K562 (cell line): ENCODE measurements at regions not wholly inside any gene's neighbourhood (a gene's known extent, or its start where the extent isn't known, plus 50 kb on each side); places are given as distances from the start of the nearest gene placed in this dataset.

Experiments used
- ATAC-seq: fragments of 200-7000 bp; cut with Tn5 transposase; 3 replicates; pipeline ENCODE4 v1.9.1; 2020; ENCODE audit warnings: moderate library complexity
- BruUV-seq: library from RNA; stranded (reverse); fragments of 400-500 nt; replicated peaks from 2 replicates; lab custom pipeline; 2021; lab: Mats Ljungman, UMichigan
- CTCF ChIA-PET: fragments of 300-600 bp; formaldehyde crosslinking; extraction: SDS; loops from one replicate; lab custom pipeline; 2021; ENCODE audit warnings: low intra/inter-chr PET ratio; lab: Yijun Ruan, JAX
- POLR2A ChIA-PET: fragments of 300-600, 350-650 bp; sonication (Branson Sonifier 250); formaldehyde crosslinking; extraction: SDS; loops from one replicate; lab custom pipeline; 2021; ENCODE audit warnings: antibody characterized with exemption, inconsistent platforms; lab: Yijun Ruan, JAX
- DNase-seq, 4 experiments: peaks; one replicate each; pipeline versions ENCODE4 v3.0.0 to v3.0.0-alpha.2; 2011 to 2018; ENCODE audit warnings: low spot score in 3 of 4, mixed read lengths in 3 of 4; ENCODE audit errors: extremely low read depth in 1 of 4
- FAIRE-seq: peaks from 2 replicates; lab custom pipeline; 2011; peaks lifted over from hg19 to GRCh38; lab: Jason Lieb, UNC
- H2AFZ ChIP-seq: 2 replicates; pipeline ENCODE4 v1.6.0; 2011; ENCODE audit warnings: low read depth, low read length, control low read depth, inconsistent platforms
- H3K27ac ChIP-seq: fragments of 200-600 bp; 3 replicates; pipeline ENCODE4 v1.8.0; 2011; ENCODE audit warnings: low read depth, mild to moderate bottlenecking, control low read depth, inconsistent platforms, low read length, moderate library complexity, mixed read lengths; ENCODE audit errors: extremely low read depth
- H3K27me3 ChIP-seq, 2 experiments: fragments of 300-600 bp in 1 of 2; 2 replicates in 1 of 2; 3 replicates in 1 of 2; pipeline versions ENCODE4 v1.6.0 to v1.8.0; 2011; ENCODE audit warnings: inconsistent platforms in 2 of 2, low read length in 2 of 2, mild to moderate bottlenecking in 1 of 2, mixed read lengths in 1 of 2, moderate library complexity in 1 of 2; ENCODE audit not compliant: control insufficient read depth in 2 of 2, insufficient read depth in 2 of 2
- H3K36me3 ChIP-seq: fragments of 300-600 bp; 3 replicates; pipeline ENCODE4 v1.8.0; 2011; ENCODE audit warnings: mild to moderate bottlenecking, low read length, inconsistent platforms; ENCODE audit not compliant: control insufficient read depth, insufficient read depth
- H3K4me1 ChIP-seq, 2 experiments: fragments of 200-600 bp in 1 of 2; replicated peaks in 1 of 2; 2 replicates in 1 of 2; 3 replicates in 1 of 2; pipeline versions ENCODE4 v1.5.1 to v1.8.0; 2011; ENCODE audit warnings: inconsistent platforms in 2 of 2, low read length in 2 of 2, mild to moderate bottlenecking in 1 of 2, mixed read lengths in 1 of 2, moderate library complexity in 1 of 2; ENCODE audit not compliant: control insufficient read depth in 2 of 2, insufficient read depth in 2 of 2
- H3K4me2 ChIP-seq: 2 replicates; pipeline ENCODE4 v1.6.1; 2011; ENCODE audit warnings: low read length, control low read depth, inconsistent platforms, mixed read lengths; ENCODE audit not compliant: insufficient read depth
- H3K4me3 ChIP-seq: fragments of 200-600 bp; sonication (generic), shearing (Covaris generic); 2 replicates; pipeline ENCODE4 v1.5.1; 2016; ENCODE audit warnings: control low read depth, inconsistent platforms
- H3K79me2 ChIP-seq: fragments of 200-600 bp; 3 replicates; pipeline ENCODE4 v1.8.0; 2011; ENCODE audit warnings: low read length, inconsistent platforms; ENCODE audit not compliant: control insufficient read depth, insufficient read depth
- H3K9ac ChIP-seq, 2 experiments: 2 replicates each; pipeline versions ENCODE4 v1.6.0 to v1.6.1; 2011; ENCODE audit warnings: low read depth in 2 of 2, low read length in 2 of 2, control low read depth in 1 of 2, inconsistent platforms in 1 of 2, mild to moderate bottlenecking in 1 of 2, mixed read lengths in 1 of 2; ENCODE audit not compliant: insufficient read depth in 1 of 2
- H3K9me1 ChIP-seq: one replicate; pipeline ENCODE4 v1.6.0; 2011; ENCODE audit warnings: inconsistent platforms, mild to moderate bottlenecking, low read length, moderate library complexity; ENCODE audit not compliant: control insufficient read depth, insufficient read depth
- H3K9me3 ChIP-seq: replicated peaks from 2 replicates; pipeline ENCODE4 v1.5.1; 2011; ENCODE audit warnings: low read depth, low read length, inconsistent platforms; ENCODE audit not compliant: control insufficient read depth, insufficient read depth
- H4K20me1 ChIP-seq: replicated peaks from 2 replicates; pipeline ENCODE4 v1.6.1; 2011; ENCODE audit warnings: low read length, inconsistent platforms, mixed read lengths; ENCODE audit not compliant: control insufficient read depth, insufficient read depth
- AFF1 ChIP-seq, 2 experiments: fragments of 450-650 bp; IDR thresholded peaks; 2 replicates each; pipeline ENCODE4 v1.6.1; 2018; ENCODE audit warnings: mild to moderate bottlenecking in 2 of 2, low read depth in 1 of 2; ENCODE audit not compliant: partially characterized antibody in 2 of 2
- CEBPG ChIP-seq, 3 experiments: fragments of 200-800 bp in 1 of 3; sonication (Bioruptor generic) in 1 of 3; sonication (generic) in 1 of 3; formaldehyde crosslinking in 1 of 3; IDR thresholded peaks in 2 of 3; conservative IDR thresholded peaks in 1 of 3; 2 replicates each; pipeline versions ENCODE4 v1.6.1 to v1.8.0; 2016 to 2022; ENCODE audit warnings: missing compliant biosample characterization in 2 of 3, missing genetic modification characterization in 2 of 3, mild to moderate bottlenecking in 1 of 3, missing genetic modification reagents in 1 of 3
- ETS1 ChIP-seq: conservative IDR thresholded peaks from 2 replicates; pipeline ENCODE4 v1.6.1; 2011; ENCODE audit warnings: low read depth, mild to moderate bottlenecking, low read length; ENCODE audit not compliant: control insufficient read depth
- ZNF124 ChIP-seq: sonication (generic); formaldehyde crosslinking; IDR thresholded peaks from 2 replicates; pipeline ENCODE4 v1.8.1; 2022; ENCODE audit warnings: missing genetic modification reagents
- ZNF318 ChIP-seq, 2 experiments: fragments of 450-650 bp; IDR thresholded peaks; 2 replicates each; pipeline ENCODE4 v1.6.1; 2016; ENCODE audit warnings: mild to moderate bottlenecking in 2 of 2, borderline replicate concordance in 1 of 2, low read depth in 1 of 2, moderate library complexity in 1 of 2
- WGBS: fragments of 100-300 bp; shearing (Covaris generic); methylation state at CpG from one replicate; pipeline ENCODE4 v1.1.6; 2016; ENCODE audit warnings: low coverage, mixed read lengths; ENCODE audit not compliant: insufficient coverage; ENCODE audit errors: missing lambda C conversion rate; 5-methylcytosine and 5-hydroxymethylcytosine counted together
- in situ Hi-C: fragments of 300-500 bp; cut with MboI; formaldehyde crosslinking; loops from 4 replicates; pipeline ENCODE4 v1.15.0; 2018; ENCODE audit warnings: inconsistent platforms, mixed read lengths
- intact Hi-C: fragments of 100-400 bp; cut with micrococcal nuclease; formaldehyde crosslinking; loops from 2 replicates; pipeline ENCODE4 v1.14.2; 2022

GRCh38 chr3:177512945-177513814 lies 315.9 kb upstream of the TBL1XR1 start:
- Histone ChIP-seq H3K4me1 (no peaks in the 10 kb centered on the region), H4K20me1 (no peaks in the 10 kb centered on the region), H3K9me3 (no peaks in the 10 kb centered on the region), H3K27ac (no peak overlapping the region), H3K36me3 (no peaks in the 10 kb centered on the region), H3K9ac (no peak overlapping the region), H2AFZ (no peak overlapping the region; the same call in 1 of the 2 replicates), H3K79me2 (no peaks in the 10 kb centered on the region), H3K9me1 (no peaks in the 10 kb centered on the region), H3K4me2 (no peak overlapping the region), H3K27me3 (no peaks in the 10 kb centered on the region), H3K4me3 (no peak overlapping the region)
- in situ Hi-C loops = no loop called here
- POLR2A ChIA-PET = interaction anchor here (1.0 kb wide), 1 partner anchor 10 kb away, joined by 3 read pairs; no protein-coding TSS in a partner anchor
- intact Hi-C loops = no loop called here
- no TSS peak for BruUV-seq
- CTCF ChIA-PET = no interaction called here
- no peak for FAIRE-seq
- 23% methylated on average over 6 of the region's 6 CpGs for WGBS
- no peak for DNase-seq
- ATAC-seq = no peak
- TF ChIP-seq AFF1 (IDR thresholded peaks at IDR 0.05; ENCODE audit: low read depth in 1 of 2, partially characterized antibody in 2 of 2) (no peak), ZNF124 (CRISPR knock-in tag) (no peak), ZNF318 (IDR thresholded peaks at IDR 0.05; ENCODE audit: borderline replicate concordance in 1 of 2, low read depth in 1 of 2) (no peak), ETS1 (no peak), CEBPG (CRISPR knock-in tag; IDR thresholded peaks at IDR 0.05) (no peak), CEBPG (tag; conservative IDR thresholded peaks at IDR 0.05 in 1 of 2, IDR thresholded peaks at IDR 0.05 in 1 of 2) (peak in 1 of 2 experiments; percentile 18; a peak in 1 of 4 replicates)
